ENCODE measurements at regions not wholly inside any gene's neighbourhood (a gene's known extent, or its start where the extent isn't known, plus 50 kb on each side); places are given as distances from the start of the nearest gene placed in this dataset.

DNA sequence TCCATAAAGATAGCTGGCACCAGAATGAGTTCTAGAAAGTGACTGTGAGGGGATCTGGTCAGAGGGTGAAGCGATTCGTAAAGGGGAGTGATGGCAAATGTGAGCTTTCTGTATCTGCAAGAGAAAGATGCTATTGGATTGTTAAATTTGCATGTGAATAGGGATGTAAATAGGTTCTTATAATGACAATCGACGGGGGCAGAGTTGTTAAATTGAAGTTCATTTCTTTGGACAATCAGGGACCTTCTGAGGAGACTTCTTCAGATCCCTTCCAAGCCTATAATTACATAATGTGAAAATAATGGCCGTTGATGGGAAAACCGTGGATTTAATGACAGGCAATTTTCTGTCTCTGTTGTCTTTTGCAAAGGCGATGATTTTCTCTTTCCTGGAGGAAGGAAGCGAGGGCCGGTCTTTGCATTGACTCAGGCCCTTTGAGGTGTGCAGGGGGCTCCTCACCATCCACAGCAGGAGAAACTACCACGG lies 52.2 kb upstream of the TMEM18 start:
- no peak overlapping the region for H3K4me3 ChIP-seq (ENCODE audit: low read depth, low read length)
- DNase-seq (ENCODE audit: low read depth), result no peak
- TF ChIP-seq POLR2A (IDR thresholded peaks at IDR 0.05; ENCODE audit: extremely low read depth, insufficient read length), result no peak
- no peak for TF ChIP-seq MYC (IDR thresholded peaks at IDR 0.05; ENCODE audit: low read depth, low read length)
- TF ChIP-seq, protein P1, sequence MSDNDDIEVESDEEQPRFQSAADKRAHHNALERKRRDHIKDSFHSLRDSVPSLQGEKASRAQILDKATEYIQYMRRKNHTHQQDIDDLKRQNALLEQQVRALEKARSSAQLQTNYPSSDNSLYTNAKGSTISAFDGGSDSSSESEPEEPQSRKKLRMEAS (IDR thresholded peaks at IDR 0.05; ENCODE audit: low read depth, low read length), result no peak
- TF ChIP-seq, protein P2, sequence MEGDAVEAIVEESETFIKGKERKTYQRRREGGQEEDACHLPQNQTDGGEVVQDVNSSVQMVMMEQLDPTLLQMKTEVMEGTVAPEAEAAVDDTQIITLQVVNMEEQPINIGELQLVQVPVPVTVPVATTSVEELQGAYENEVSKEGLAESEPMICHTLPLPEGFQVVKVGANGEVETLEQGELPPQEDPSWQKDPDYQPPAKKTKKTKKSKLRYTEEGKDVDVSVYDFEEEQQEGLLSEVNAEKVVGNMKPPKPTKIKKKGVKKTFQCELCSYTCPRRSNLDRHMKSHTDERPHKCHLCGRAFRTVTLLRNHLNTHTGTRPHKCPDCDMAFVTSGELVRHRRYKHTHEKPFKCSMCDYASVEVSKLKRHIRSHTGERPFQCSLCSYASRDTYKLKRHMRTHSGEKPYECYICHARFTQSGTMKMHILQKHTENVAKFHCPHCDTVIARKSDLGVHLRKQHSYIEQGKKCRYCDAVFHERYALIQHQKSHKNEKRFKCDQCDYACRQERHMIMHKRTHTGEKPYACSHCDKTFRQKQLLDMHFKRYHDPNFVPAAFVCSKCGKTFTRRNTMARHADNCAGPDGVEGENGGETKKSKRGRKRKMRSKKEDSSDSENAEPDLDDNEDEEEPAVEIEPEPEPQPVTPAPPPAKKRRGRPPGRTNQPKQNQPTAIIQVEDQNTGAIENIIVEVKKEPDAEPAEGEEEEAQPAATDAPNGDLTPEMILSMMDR (IDR thresholded peaks at IDR 0.05; ENCODE audit: low read depth, low read length), result no peak

DNA sequence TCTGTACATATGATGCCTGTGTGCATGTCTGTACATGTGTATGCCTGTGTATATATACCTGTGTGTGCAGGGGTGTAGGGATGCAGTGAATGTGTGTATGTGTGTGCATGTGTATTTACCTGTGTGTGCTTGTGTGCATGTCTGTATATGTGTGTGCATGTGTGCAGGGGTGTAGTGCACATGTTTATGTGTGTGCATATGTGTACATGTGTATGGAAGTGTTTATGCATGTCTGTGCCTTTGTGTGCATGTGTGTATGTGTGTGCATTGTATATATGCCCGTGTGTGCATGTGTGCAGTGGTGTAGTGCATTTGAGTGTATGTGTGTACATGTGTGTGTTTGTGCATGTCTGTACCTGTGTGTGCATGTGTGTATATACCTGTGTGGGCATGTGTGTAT lies 51.0 kb upstream of the TMEM18 start:
- no peak for DNase-seq (ENCODE audit: low read depth)
- TF ChIP-seq, protein P1 (IDR thresholded peaks at IDR 0.05; ENCODE audit: low read depth, low read length), result no peak
- TF ChIP-seq, protein P2 (IDR thresholded peaks at IDR 0.05; ENCODE audit: low read depth, low read length), result no peak
- TF ChIP-seq MYC (IDR thresholded peaks at IDR 0.05; ENCODE audit: low read depth, low read length) (no peak), POLR2A (IDR thresholded peaks at IDR 0.05; ENCODE audit: extremely low read depth, insufficient read length) (no peak)

DNA sequence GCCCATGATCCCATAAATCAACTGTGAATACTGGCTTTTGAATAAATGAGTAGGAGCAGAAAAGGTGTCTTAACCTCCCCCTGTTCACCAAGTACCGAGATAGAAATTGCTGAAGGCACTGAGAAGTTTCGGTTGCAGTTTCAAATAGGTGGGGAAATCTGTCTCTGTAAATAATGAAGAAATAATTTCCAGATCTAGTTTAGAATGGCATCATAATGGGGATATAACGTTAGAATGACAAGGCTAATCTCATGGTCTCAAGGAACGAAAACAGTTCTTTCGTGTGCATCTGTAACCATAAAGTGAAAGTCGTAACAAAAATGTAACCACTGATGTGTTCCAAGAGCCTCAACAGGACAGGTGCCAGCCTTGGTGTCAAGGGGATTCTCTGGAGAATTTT lies 49.9 kb upstream of the TMEM18 start:
- TF ChIP-seq, protein P2 (IDR thresholded peaks at IDR 0.05; ENCODE audit: low read depth, low read length), result no peak
- TF ChIP-seq, protein P1 (IDR thresholded peaks at IDR 0.05; ENCODE audit: low read depth, low read length), result no peak
- no peak for TF ChIP-seq MYC (IDR thresholded peaks at IDR 0.05; ENCODE audit: low read depth, low read length)
- no peak for TF ChIP-seq POLR2A (IDR thresholded peaks at IDR 0.05; ENCODE audit: extremely low read depth, insufficient read length)
- no peak for DNase-seq (ENCODE audit: low read depth)

More for the DNA sequence above, 51.0 kb upstream of the TMEM18 start:
- no peak overlapping the region for H3K4me3 ChIP-seq (ENCODE audit: low read depth, low read length)

More for the DNA sequence above, 49.9 kb upstream of the TMEM18 start:
- no peak overlapping the region for H3K4me3 ChIP-seq (ENCODE audit: low read depth, low read length)

Data from NB4 (cell line).